Testis (tissue), 2 donors: ENCODE measurements at regions not wholly inside any gene's neighbourhood (a gene's known extent, or its start where the extent isn't known, plus 50 kb on each side); places are given as distances from the start of the nearest gene placed in this dataset.

Experiments
- CTCF ChIP-seq, 3 experiments: fragments of 450-650 bp in 2 of 3; fragments of 200-600 bp in 1 of 3; sonication (generic) in 1 of 3; IDR thresholded peaks; one replicate each; pipeline ENCODE4 v1.5.1; 2016 to 2019; ENCODE audit warnings: antibody characterized with exemption in 3 of 3, mild to moderate bottlenecking in 2 of 3, moderate library complexity in 1 of 3
- POLR2A ChIP-seq: fragments of 450-650 bp; IDR thresholded peaks from one replicate; pipeline ENCODE4 v1.6.1; 2017; ENCODE audit warnings: antibody characterized with exemption, mild to moderate bottlenecking, moderate library complexity

GRCh38 chr5:92313385-92313784 is 930.3 kb upstream of the ARRDC3 start:
- TF ChIP-seq CTCF (IDR thresholded peaks at IDR 0.05) (no peak), POLR2A (no peak)
